ENCODE measurements at regions not wholly inside any gene's neighbourhood (a gene's known extent, or its start where the extent isn't known, plus 50 kb on each side); places are given as distances from the start of the nearest gene placed in this dataset.

GRCh38 chr2:37819186-37819585, 105.9 kb upstream of the RMDN2 start:
- no peak for TF ChIP-seq CTCF (IDR thresholded peaks at IDR 0.05)
- TF ChIP-seq POLR2AphosphoS5 (IDR thresholded peaks at IDR 0.05; ENCODE audit: insufficient read depth in 1 of 2, low read depth in 1 of 2) = no peak
- TF ChIP-seq POLR2A (IDR thresholded peaks at IDR 0.05) = no peak

Measured in vagina (tissue), 2 donors.